NCI-H82 treated with DMSO at 0.1 percent for 48 hours (cell line): ENCODE measurements at regions not wholly inside any gene's neighbourhood (a gene's known extent, or its start where the extent isn't known, plus 50 kb on each side); places are given as distances from the start of the nearest gene placed in this dataset.
A peak's percentile ranks its signal among the peaks of the same experiment; 100 is the strongest.
"Not testable (repeated sequence)": the region's sequence is repeated elsewhere in the genome, so short reads cannot be mapped to it uniquely, and the experiment has no call there.

ENCODE experiments used
- DNase-seq: peaks from one replicate; lab custom pipeline; 2025; ENCODE audit not compliant: unreplicated experiment; lab: John Stamatoyannopoulos, UW

DNA sequence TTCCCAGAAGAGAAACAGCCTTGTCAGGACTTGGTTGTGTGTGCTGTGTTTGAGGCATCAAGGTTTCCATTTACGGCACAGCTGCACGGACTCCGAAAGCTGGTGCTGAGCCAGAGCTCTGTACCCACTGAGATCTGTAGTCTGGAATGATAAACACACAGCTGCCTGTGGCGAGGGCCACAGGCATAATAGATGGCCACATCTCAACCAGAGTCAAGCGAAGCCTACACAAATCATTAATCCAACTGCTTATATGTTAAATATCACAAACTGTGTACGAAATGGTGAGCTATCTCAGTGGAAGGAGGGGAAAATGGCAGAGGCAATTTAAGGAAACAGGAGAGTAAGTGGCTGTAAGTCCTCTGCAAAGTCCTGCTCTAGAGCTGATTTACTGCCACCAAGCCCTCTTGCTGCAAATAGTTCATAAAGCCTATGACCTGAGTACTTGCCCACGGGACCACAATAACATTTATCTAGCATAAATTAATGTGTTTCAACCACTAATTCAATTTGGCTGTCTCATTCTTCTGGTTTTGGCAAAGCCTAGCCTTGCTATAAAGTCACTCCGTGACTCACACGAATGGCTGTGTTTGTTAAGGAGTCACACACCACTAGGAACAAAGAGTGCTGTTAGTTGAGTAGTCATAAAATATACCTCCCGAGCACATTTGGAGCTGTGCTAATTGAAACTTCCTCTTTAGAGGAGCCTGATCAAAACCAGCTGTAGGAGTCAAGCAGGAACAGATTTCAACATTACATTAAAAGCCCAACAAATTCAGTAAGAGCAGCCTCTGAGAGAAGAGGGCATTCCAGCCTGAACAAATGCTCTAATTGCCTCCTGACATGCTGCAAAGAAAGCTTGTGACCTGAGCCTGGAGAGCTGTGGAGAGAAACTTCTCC lies 738.6 kb upstream of the ZNF608 start:
- peak; percentile 42 for DNase-seq

DNA sequence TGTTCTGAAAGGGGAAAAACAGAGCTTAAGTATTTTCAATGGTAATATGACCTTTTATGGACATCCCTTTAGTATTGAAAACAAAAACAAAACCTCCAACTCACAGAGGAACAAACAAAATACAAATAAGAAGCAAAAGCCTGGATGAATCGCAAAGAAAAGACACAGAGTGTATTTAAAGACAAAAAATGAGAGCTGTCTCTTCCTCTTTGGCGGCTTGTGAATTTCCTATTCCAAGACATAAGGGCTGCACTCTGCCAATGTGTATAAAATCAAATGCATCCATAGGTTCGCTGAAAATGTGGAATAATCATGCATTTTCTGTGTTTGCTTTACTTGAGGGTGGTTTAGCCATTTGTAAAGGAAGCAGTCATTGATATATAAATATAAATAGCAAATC lies 739.3 kb upstream of the ZNF608 start:
- DNase-seq = no peak

DNA sequence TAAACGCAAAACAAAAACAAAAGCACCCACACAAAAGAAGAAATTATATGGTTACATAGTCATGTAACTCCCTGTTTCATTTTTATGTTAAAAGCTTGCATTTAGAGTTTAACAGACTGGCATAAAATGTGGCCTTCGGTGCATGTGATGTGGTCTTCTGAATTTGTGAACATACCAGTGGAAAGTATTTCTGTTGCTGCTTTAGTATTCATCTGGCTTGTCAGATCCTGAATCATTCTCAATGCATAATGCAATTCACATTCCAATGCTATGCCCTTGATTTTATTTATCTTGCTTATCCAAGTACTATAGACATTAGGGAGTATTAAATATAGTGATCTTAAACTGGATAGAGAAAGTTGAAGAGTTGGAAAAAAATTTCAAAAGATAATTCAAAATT lies 740.2 kb upstream of the ZNF608 start:
- DNase-seq = no peak

DNA sequence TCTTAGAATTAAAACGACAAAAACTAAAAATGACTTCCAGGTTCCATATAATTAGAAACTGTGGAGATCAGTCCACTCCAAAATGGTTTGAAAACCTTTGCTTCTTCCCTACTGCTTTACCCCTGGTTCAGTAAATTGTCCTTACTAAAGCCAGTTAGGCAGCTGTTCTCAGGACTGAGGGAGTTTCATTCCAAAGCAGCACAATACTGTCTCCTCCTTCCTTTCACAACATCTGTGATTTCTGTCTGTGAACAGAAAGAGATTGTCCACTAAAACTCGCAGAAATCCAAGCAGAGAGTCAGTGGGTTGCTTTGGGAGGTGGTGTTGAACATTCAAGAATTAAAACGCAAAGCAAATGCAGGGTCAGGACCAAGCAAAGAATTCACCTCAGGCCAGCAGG lies 740.8 kb upstream of the ZNF608 start:
- peak; percentile 81 for DNase-seq

DNA sequence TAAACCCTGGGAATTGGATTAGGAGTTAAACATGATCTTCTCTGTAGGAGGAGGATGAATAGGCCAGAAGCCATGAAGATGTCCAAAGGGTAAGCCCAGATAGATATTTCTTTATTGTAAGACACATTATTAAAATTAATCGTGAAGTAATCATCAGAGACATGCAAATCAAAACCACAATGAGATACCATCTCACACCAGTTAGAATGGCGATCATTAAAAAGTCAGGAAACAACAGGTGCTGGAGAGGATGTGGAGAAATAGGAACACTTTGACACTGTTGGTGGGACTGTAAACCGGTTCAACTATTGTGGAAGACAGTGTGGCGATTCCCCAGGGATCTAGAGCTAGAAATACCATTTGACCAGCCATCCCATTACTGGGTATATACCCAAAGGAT lies 741.2 kb upstream of the ZNF608 start:
- DNase-seq = not testable (repeated sequence)

DNA sequence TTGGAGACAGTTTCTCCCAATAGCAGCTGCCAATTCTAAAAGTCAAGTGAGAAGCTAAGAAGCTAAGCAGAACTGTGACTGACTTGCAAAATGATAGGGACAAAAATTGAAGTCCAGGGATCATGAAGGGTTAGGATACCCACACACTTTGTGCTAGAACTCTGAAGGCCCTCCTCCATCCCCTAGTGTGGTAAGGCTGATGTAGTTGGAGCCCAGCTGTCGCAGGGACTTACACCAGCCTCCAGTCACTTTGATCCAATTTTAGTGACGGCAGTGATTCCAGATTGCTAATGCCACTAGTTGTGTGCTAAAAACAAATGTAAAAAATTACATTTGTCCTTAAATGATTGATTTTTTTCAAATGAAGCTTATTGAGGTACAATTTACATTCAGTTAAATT lies 742.7 kb upstream of the ZNF608 start:
- DNase-seq = peak; percentile 86

DNA sequence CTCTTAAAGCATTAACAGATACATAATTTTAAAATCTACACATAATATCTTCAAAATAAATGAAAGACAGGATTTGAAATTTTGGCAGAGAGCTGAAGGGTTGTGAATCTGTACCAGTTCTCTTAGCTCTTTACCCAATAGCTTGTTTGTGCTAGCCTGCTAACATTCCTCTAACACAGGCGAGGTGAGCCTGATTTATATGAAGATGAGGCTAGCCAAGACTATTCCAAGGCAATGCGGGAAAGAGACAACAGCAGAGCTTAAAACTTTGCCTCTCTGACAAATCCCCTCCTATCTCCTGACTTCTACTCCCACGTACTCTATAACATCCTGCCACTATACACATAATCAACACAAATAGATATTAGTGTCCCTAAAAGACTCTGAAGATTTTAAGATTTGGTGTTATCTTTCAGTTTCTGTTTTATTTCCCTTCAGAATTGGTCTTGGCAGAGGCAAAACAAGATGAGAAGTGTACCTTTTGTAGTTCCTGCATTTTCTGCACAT lies 745.6 kb upstream of the ZNF608 start:
- DNase-seq = no peak

DNA sequence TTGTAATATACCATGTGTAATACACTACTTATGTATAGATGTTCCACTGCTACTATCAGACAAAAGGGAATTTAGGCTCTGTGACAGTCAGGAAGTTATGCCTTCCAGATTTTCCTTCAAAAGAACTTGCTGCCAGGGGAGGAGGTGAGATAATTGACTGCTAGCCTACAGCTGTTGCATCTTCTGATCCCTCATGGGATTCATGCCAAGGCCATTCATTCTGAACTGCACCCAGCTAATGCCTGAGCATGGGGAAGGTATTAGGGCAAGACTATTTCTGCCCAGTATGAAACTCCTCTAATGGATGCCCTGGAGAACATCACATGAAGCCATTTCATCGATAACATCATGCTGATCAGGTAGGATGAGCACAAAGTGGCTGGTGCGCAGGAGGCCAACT lies 746.5 kb upstream of the ZNF608 start:
- DNase-seq = peak; percentile 38

DNA sequence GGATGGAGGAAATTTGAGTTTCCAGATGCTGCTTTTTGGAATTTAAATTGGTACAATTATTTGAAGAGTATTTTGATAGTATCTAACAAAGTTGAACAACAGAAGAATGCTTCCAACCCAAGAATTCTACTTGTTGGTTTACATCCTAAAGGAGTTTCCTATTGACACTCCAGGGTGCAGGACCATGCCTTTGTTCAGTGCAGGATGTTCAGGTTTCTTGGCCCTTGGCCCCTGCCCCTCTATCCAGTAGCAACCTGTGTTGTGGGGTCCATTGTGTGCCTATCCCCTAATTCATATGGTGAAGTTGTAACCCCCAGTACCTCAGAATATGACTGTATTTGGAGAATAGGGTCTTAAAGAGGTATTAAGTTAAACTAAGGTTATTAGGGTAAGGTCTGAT lies 750.0 kb upstream of the ZNF608 start:
- no peak for DNase-seq

DNA sequence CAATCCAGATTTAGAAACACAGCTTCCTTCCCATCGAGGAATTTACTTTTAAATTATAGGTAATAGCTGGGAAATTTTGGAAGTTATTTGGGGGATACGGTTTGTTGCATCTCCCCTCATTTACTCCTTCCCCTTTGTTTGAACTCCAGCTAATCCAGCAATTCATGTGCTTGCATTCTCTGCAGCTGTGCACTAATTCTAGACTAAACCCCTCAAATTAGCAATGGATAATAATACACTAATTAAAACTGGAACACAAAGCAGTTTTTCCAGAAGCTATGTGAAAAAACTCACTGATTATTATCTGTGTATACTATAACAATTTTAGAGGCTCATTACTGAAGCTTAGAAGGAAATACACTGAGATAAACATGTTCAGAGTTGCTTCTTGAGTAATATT lies 751.2 kb upstream of the ZNF608 start:
- DNase-seq = no peak

DNA sequence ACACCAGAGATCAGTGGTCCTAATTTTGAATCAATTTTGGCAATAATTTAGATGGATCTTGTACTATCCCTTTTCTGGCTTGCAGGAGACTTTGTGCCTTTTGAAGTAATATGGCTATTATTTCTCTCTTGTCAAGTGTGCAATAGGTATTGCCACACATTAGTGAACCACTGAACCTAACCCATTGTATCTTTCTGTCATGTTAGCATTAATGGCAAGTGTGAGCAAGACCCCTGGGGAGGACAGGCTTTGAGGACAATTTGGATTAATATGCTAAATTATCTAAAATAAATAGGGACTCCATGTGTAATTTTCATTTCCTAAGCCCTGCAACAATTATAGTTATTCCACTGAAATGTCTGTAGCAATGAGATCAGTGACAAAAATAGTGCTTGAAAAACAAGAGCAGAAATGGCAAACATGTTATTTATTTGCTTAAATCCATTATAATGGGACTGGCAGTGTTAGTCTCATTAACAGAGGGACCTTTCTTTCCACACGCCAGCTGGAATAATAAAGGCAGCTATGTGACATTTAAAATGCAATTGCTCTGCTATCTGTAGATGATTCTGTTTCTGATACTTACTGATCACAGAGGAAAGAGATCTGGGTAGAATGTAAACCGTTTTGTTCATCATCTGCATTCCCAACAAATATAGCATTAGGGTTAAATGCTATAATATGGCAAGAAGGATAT lies 753.3 kb upstream of the ZNF608 start:
- no peak for DNase-seq

DNA sequence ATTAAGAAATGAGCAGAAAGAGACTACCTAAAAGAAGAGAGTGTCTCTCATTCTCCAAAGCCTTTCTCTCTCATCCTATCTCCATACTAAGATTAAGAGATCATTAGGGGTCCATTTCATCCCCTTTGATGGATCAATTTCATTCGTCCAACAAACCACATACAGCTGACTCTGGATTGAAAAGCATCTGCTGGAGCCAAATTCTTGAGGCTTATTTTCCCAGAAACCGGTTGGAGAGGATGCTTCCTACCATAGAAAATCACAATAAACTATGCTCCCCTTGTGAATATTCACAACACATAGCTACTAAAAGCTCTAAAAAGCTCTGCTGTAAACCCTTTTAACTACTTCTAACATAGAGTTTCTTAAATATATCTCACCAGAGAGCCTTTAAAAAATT lies 755.0 kb upstream of the ZNF608 start:
- DNase-seq = no peak

DNA sequence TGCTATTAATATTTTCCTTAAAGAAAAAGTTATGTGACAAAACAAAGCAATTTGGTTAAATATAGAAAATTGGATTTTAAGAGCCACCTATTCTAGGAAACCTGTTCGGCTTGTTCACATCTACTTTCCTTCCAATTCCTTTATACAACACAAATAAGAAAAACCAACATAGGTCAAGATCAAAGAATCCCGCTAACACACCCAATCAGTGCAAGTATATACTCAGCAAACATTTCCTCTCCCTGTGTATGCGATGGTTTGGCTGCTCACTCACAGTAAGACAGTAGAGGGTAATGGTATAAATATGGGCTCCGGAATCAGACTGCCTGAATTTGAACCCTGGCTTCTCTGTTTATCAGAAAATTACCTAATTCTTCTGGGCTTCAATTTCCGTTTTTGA lies 757.5 kb upstream of the ZNF608 start:
- no peak for DNase-seq

DNA sequence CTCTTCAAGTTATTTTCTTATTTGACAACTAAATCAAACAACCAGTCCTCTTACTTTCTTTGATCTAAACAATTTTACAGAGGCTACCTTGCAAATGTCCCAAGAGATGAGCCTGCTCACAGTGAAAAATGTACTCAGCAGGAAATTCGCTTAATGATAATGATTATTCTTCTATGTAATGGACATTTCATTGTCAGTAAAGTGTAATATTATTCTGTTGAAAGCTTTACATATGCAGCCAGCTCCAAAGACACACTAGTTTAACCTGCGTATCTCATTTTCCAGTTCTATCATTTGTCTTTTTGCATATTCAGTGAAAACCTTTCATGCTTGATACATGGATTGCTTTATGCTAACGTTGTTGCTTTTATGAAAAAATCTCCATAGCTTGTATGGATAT lies 758.7 kb upstream of the ZNF608 start:
- DNase-seq = no peak

DNA sequence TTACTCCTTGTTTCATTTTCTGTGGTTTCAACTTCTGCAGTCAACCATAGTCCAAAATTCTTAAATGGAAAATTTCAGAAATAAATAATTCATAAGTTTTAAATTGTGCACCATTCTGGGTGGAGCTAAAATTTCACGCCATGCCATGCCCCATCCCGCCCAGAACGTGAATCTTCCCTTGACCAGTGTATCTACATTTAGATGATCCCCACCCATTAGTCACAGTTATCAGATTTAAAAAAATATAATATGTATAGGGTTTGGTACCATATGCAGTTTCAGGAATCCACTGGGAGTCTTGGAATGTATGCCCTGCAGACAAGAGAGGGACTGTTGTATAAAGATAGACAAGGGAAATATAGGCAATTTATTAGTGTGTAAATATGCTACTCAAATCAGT lies 759.7 kb upstream of the ZNF608 start:
- DNase-seq = no peak

DNA sequence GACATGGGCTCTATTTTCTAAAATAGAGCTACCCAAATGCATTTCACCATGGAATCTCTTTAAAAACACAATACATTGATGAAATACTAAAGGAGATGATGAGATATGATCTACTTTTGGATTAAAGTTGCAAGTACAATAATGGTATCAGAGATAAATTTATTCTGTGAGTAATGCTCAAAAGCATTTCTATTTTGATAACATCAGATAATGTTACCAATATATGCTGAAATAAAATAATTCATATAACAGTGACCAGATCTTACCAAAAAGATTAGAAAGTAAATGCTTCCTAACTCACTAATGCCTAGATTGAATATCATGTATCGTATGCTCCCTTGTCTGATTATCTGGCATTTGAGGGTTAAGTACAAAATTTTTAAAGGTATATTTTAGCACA lies 761.8 kb upstream of the ZNF608 start:
- no peak for DNase-seq

DNA sequence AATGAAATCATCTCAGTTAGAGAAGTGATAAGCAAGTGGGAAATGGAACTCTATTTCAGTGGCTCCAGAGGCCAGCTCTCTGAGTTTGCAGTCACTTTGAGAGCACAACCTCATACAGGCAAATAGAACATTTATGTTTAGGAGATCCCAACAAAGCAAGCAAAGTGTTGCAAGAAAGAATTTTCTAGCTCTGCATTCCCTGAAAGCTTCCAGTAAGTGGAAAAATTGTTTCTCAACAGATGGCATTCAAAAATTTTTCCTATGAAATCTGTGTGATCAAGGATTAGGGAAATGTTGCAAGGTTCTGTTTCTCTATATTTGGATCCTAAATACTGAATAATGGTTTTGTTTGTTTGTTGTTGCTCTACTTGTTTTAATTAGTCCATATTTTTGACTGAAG lies 764.2 kb upstream of the ZNF608 start:
- DNase-seq = no peak

DNA sequence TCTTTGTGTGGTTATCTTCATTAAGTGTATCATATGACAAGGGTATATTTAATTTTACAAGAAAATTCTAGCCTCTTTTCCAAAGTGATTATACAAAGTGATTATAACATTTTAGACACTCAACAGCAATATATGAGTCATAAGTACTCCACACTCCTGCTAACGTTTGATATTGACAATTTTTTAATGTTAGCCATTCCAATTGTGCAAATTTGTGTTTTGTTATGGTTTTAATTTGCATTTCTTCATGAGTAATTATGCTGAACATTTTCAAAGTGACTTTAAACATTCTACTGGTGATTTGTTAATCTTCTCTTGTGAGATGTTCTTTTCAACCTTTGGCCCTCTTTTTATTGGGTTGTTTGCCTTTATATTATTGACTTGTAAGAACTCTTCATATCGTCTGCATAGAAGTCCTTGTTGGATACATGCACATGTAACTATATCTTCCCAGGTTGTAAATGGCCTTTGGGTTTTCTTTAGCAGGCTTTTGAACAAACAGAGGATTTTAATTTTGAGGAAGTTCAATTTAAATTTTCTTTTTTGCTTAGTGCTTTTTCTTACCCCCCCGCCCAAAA lies 771.6 kb upstream of the ZNF608 start:
- DNase-seq = no peak

DNA sequence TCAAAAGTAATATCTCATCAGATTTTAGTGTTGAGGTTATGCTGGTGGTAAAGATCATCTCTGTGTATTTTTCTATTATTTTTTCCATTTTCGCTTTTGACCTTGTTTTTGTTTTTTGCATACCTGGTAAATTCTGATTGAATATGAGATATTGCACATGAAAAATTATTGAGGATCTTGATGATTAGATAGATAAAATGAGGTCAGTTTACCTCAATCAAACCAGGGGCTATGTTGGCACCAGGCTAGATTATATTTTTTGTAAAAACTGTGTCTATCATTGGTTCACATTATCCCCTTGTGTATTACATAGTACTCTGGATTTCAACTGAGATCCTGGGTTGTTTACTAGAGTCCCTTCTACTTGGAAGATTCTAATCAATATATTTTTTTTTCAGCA lies 774.9 kb upstream of the ZNF608 start:
- DNase-seq = no peak

DNA sequence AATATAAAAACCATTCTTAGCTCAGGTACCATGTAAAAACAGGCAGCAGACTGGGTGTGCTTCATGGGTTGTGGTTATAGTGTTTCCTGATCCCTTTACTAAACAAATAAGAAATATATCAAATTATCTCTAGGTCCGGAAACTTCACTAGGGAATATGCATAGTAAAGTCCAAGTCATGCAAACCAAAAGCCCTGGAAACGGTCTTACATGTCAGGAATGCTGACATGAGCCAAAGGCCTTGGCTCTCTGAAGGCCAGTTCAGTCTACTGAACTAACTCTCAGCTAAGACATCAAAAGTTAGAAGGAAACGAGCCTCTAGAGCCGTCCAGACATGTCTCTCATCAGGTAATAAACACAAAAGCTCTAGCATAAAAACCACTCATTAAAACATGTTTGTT lies 778.9 kb upstream of the ZNF608 start:
- DNase-seq = no peak

DNA sequence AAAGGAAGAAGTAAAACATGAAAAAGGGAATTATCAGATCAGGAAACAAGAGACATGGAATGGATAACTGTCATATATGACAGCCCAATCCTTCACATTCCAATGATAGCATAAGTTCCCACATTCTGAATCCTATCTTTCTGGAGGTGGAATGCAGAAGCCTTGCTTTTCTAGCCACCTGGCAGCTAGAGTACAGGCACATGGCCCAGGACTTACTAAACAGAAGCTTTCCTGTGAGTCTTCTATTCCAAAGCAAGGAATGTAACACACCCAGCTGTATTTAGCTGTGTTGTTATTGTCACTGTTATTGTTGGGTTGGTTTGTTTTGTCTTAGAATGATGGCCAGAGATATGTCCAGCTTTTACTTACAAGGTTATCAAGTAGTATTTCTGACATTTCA lies 780.5 kb upstream of the ZNF608 start:
- no peak for DNase-seq

DNA sequence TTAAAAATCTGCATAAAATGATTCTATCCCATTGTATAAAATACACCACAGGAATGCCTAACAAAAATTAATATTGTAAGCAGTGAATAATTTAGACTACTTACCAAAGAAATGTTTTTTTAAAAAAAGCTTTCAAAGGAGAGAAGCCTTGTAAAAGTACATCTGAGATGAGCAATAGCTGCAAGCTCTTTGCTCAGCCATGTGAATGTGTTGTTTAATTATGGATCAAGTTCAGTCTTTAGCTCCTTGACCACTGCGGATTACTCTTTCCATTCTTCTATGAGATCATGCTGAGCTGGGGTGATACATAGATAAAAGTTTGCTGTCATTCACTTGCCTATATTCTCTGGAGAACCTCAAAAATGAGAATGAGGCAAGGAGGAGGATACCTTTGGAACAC lies 782.4 kb upstream of the ZNF608 start:
- no peak for DNase-seq
